PC-9 (cell line): ENCODE measurements at regions not wholly inside any gene's neighbourhood (a gene's known extent, or its start where the extent isn't known, plus 50 kb on each side); places are given as distances from the start of the nearest gene placed in this dataset.

ENCODE experiments used
- CTCF ChIP-seq: fragments of 200-600 bp; sonication (generic); conservative IDR thresholded peaks from 2 replicates; pipeline ENCODE4 v1.6.1; 2017; ENCODE audit warnings: mixed run types, antibody characterized with exemption, mild to moderate bottlenecking, moderate library complexity
- EZH2 ChIP-seq: fragments of 200-600 bp; sonication (generic); IDR thresholded peaks from 2 replicates; pipeline ENCODE4 v1.8.0; 2017; ENCODE audit warnings: antibody characterized with exemption, low read depth

DNA sequence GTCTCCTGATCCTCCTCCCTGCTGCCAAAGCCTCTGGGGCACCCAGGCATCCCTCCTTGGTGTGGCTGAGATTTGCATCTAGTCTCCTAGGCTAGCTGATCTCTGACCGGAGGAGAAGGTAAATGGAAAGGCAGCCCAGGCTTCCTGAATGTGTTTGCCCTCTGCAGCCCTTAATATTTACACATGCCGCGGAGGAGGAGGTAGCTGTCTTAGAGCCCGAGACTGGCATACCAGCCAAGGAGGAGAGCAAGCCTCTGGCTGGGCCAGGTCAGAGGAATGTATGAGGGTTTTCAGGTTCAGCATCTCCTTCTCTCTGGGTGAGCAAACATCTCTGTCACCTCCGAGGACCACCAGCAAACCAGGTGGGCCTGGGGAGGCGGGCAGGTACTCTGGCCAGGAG lies 86.0 kb upstream of the GRIK3 start:
- TF ChIP-seq CTCF (no peak), EZH2 (no peak)
